ENCODE measurements at regions not wholly inside any gene's neighbourhood (a gene's known extent, or its start where the extent isn't known, plus 50 kb on each side); places are given as distances from the start of the nearest gene placed in this dataset.
"Not testable (repeated sequence)": the region's sequence is repeated elsewhere in the genome, so short reads cannot be mapped to it uniquely, and the experiment has no call there.

DNA sequence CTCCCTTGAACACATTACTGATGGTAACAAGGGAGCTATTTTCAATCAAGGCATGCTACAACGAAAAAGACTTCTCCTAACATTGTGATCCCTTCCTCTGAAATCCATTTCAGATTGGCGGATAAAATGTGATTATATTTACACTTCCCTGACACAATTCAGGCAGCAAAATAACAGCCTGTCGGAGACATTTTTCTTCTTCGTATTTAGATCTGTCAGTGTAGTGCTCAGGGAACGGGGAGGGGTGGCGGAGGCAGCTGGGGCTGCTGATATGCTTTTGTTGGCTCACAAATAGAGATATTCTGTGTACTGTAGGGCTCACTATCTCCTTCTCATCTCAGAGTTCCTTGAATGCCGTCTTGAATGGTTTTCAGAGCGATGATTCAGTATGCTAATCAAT lies 1261.7 kb upstream of the AUTS2 start:
- DNase-seq = no peak

DNA sequence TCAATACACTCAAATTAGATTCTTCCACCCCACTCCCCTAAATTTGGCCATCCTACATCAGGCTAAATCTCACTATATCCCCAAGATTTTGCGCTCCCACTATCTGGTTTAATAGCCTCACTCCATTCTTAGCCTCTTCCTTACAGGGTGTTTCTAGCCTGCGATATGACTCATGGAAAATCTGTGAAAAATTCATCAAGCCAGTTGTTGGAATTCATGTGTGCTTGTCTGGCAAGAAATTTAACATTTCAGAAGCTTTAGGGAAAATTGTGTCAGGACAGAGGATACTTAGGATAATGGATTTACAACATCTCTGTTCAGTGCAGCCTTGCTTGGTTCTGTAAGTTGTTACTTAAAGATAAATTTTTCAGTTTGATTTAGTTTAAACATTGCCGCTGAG lies 1249.9 kb upstream of the AUTS2 start:
- no peak for DNase-seq

DNA sequence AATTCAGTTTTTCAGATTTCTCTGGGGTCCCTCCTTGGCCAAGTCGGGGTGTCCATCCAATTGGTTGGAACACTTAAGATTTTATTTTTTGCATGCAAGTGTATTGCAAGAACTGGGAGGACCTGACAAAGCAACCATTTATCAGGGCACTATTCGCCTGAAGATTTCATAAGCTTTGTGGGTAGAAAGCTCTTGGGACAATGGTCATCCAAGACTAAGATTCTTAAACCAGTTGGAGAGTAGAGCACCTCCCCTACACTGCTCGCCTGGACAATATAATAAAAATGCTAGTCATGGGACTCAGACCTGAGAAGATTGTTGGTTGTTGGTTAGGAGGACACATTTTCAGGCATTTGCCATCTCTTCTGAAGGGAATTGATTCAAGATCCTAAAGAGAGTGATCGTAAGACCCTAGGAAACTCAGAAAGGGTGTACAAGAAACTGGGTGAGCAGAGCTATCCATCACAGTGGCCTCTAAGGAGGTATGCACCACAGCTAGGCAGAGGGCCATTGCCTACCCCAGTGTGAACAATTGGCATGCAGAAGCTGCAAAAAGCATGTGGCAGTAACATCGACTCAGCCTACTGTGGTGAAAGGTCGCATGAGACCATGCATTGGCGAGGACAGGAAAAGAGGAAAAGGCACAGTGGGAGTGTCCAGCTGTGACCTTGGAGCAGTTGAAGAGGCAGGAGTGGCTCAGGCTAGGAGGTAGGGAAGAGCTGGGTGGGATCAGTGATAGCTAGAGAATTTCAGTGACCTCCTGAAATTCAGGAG lies 1235.3 kb upstream of the AUTS2 start:
- no peak for DNase-seq

DNA sequence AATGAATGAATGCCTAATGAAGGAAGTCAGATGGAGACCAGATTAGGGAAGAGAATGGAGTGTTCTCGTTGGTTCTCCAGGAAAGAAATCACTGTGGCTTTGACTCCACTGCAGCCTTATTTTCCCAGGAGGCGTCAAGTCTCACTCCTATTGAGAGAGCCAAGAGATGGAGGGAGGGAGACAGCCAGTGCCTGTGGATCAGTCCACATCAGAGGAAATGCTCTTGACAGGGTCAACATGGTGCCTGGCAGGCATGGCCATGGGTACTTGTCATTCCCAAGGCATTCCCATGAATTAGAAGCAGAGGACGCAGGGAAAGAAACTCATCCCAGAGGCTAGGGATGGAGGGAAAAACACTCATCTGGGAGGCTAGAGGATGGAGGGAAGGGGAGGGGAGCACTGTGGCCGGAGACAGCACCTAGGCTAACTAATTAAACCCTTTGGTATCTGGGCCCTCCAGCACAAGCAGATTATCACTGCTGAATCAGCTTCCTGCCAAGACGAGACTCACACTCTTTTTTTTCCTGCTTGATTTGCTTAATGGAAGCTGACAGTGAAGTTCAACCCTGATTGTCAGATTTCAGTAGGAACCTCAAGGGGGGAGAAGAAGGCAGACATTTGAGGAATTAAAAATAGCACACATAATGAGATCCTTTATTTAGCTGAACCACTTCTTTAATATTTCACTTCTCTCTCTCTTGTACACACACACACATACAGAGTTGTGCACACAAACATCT lies 1233.2 kb upstream of the AUTS2 start:
- DNase-seq = no peak

DNA sequence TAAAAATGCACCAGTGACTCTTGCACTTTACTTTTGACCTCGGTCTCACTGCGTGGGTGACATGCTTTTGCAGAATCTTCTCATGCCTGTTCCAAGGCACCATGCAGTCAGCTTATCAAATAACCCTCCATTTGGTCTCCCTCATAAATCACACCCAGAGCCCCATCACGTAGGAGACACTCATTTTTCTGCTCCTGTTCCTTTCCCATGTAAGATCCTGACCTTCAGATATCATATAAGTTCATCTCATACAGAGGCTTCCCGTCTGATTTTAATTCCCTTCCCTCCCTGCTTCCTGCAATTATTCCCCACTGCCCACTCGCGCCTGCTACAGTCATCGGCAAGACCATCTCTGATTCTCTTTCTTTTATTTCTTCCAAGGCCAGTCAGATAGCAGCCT lies 1226.3 kb upstream of the AUTS2 start:
- DNase-seq = no peak

DNA sequence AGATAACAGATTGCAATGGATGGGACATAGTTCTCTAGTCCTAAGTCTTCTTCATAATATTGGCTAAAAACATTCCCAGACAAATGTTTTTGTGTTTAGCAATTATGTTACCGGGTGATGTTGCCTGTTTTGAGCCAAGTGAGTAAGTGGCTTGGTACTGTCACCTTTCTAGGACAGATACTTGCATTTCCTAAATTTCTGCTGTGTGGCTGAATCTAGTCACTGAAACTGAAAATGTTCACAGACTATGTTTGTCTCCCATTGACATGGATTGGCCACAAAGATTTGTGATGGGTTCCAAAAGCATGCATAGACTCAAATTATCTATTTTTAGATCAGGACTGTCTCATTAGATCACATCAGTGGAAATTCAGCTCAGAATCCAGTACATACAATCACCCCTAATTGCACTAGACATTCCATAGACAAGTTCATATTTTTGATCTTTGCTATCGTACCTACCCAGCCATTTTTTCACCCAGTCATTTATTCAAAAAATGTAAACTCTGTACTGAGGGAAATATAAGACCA lies 1222.1 kb upstream of the AUTS2 start:
- DNase-seq = no peak

DNA sequence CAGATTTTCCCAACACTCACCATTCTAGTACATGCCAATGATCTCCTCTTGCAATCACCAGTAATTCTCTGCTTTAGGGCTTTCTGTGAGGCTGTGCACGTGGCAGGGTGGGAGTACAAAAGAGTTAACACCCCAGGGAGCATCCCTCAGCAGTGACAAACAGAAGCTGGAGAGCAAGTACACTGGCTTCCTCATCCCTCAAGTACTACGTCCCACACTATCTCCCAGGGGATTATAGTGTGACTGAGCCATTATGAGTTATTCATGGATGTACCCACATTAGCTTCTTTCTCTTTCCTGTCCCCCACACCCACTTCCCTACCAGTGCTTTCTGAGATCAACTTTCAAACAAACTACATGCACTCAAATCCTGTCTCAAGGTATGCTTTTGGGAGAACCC lies 1216.5 kb upstream of the AUTS2 start:
- DNase-seq = no peak

DNA sequence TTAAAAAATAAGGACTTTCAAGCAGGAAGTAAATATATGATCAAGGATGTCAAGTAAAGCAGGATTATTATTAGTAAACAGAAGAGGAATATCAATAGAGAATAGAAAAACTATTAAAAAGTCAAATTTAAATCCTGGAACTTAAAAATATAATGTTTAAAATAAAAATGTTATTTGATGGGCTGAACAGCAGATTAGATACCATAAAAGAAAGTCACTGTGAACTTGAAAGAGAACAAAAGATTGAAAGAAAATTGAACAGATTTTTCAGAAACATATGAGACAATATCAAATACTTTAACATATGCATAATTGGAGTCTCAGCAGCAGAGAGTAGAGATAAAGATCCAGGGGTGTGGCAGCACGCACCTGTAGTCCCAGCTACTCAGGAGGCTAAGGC lies 1213.7 kb upstream of the AUTS2 start:
- DNase-seq = no peak

DNA sequence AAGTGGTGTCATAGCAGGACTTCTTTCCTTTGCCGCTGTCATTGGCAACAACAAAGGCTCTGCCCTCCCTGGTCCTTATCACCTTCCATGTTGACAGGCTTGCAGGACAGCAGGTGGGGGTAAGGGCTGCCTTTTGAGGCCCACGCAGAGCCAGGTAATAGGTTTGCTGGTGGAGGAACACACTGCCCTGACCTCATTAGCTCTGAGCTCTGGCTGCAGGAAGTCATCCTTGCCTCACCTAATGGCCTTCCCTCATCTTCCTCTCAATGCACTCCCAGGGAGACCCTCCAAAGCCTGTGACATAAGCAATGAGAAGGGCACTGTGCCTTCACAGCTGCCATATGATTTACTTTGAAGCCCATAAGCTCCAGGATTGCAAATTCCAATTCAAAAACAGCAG lies 1205.2 kb upstream of the AUTS2 start:
- no peak for DNase-seq

DNA sequence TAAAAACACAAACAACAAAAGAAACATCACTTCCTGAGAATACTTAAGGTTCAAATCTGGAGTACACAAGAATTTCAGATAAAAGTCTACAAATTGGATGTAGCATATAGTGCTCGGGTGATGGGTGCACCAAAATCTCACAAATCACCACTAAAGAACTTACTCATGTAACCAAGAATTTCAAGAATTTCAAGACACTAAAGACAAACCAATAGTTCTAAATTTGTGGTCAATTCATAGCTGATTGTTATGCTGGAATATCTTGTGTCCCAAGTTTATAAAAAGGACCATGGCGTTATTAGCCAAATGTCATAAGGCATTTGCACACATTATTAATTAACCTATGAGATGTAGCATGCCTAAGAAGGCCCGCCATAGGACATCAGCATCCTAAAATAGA lies 1204.1 kb upstream of the AUTS2 start:
- no peak for DNase-seq

DNA sequence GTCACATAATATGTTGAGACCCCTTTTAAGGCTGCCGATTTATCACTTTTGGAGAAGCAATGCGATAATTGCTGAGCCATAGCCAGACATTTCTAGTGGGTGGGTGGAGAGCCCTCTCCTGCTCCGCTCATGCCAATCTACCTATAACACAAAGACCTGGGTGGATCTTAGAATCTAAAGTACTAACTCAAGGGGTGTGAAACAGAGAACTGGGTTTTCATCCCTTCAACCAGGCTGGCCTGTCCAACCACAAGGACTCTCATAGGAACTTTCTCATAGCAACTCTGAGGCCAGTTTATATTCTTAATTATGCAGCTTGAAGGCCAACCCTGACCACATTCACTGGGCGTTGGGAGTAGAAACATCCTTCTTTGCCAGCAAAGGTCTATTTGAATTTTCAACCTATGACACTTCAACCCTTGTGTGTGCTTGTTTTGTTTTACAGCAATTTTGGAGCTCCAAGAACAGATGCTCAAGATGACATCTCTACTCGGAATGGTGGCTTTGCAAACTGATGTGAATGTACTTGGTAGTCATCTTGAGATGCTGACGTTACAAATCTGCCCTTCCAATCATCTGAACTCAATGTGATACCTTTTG lies 1198.2 kb upstream of the AUTS2 start:
- no peak for DNase-seq

DNA sequence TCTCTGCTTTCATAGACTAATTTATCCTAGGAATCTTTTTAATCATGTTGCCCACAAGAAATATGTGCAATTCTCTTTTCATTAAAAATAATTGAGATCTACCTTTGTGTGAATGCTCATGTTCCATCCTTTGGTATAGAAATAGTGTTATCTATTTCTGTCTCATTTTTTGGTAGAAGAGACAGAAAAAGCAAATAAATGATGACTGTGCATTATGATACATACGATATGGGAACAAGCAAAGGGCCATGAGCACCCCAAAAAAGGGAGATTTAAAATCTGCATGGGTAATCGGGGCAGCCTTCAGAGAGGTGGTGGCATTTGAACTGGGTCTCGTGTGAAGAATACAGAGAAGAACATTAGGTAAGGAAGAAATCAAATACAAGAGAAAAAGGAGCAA lies 1197.5 kb upstream of the AUTS2 start:
- DNase-seq = no peak

DNA sequence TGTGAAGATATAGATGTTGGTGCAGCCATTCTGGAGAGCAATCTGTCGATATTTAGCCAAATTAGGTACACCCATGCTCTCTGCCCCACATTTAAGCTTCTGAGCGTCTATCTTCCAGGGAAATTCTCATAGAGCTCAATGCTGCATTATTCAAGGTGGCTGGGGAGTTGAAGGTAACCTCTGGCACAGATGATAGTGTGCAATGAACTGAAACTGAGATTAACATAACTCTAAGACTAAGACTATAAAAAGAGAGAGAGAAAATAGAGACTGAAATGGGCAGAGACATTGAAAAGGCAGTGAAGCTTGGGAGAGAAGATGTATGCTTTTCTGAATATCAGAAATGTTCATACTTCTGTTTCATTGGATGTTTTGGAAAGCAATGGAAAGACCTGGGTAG lies 1197.0 kb upstream of the AUTS2 start:
- DNase-seq = no peak

DNA sequence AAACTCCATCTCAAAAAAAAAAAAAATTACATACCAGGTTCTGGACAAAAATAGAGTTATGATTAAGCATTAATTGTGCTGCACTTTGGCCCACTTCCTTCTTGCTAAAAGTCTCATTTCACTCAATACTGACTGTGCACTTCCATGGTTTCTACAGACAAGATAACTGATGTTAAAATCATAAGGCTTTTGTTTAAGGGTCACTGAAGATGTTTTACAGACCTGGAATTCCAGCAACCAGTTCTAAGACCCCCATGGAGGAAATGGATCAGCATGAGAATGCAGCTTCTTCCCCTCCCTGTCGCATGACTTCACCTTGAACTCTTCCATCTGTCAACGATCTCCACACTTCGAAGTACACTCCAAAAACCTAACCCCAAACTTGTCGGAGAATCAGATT lies 1191.8 kb upstream of the AUTS2 start:
- no peak for DNase-seq

DNA sequence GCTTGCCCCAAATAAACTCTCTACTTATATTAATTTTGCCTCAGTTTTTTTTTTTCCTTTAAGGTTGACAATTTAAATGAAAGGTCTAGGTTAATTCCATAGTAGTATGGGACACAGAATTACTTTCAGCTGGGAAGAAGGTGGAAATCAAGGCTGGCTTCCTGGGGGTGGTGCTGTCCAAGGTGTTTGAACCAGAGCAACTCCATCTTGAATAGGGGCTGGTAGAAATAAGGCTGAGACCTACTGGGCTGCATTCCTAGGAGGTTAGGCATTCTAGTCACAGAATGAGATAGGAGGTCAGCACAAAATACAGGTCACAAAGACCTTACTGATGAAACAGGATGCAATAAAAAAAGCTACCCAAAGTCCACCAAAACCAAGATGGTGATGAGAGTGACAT lies 1190.8 kb upstream of the AUTS2 start:
- no peak for DNase-seq

DNA sequence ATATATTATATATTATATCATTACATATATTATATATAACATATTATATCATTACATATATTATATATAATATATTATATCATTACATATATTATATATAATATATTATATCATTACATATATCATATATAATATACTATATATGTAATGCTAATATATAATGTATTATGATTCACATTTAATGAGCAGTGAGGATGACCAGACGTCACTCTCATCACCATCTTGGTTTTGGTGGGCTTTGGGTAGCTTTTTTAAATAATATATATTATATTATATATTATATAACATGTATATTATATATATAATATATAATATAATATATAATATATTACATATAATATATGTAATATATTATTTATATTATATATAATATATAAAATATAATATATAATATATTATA lies 1189.4 kb upstream of the AUTS2 start:
- DNase-seq = no peak

DNA sequence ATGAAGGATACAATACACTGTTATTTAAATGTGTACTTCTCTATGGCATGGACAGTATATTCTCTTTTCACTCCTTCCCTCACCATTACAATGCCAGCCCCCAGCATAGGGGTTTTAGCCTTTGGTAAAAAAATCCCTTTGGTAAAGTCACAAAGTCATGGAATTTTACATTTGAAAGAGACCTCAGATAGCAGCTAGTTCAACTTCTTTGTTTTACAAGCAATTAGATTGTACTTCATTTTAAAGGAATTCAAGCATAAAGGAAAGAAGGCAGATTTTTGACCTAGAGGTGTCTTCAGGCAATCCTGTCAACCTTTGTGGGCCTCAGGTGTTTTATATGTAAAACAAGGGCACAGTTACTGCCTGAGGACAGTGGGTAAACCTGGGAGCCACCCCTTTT lies 1188.4 kb upstream of the AUTS2 start:
- no peak for DNase-seq

DNA sequence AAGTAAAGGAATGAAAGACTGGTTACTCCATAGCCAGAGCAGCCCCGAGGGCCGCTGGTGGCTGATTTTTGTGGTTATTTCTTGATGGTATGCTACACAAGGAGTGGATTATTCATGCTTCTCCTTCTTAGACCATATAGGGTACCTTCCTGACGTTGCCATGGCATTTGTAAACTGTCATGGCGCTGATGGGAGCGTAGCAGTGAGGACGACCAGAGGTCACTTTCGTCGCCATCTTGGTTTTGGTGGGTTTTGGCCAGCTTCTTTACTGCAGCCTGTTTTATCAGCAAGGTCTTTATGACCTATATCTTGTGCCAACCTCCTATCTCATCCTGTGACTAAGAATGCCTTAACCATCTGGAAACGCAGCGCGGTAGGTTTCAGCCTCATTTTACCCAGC lies 1187.6 kb upstream of the AUTS2 start:
- DNase-seq = not testable (repeated sequence)

DNA sequence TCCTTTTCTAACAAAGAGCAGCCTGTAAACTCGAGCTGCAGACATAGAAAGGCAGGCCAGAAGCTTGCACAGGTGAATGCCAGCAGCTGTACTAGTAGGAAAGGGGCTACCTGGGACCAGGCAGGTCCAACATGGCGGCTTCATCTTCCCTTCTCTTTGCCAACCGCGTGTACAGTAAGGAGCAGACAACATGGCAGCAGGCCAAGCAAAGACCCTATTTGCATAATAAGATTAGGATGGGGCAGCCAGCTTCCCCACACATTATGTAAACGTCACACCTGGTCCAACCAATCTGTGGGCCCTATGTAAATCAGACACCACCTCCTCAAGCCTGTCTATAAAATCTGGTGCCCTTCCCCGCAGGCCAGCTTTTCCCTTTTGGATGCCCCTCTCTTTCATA lies 1186.5 kb upstream of the AUTS2 start:
- no peak for DNase-seq

DNA sequence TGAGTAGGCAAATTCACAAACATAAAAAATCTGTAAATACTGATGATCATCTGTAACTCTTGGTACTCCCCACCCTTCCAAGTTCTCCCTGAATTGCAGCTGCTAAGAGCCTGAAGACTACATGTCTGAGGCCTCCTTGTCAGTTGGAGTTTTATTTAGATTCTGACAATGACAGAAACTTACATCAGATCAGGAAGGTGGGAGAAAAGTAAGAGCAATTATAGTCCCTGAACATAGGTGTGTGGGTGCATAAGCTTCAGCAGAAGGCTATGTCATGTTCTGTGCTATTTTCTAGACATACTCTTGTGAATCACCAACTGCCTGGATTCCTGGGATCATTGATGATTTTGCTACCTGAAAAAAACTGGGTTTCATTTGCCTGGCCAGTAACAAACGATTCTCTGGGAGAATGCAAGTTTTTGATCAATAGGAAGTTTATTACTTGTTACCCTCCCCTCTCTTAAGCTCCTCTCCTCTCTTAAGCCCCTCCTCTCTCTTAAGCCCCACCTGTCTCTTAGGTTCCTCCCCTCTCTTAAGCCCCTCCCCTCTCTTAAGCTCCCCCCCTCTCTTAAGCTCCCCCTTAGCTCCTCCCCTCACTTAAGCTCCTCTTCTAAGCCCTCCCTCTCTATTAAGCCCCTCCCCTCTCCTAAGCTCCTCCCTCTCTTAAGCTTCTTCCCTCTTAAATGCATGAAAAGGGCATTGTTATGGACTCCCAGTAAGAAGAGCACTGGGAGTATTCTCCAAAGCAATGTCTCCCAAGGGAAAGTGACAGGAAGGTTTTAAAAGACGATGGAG lies 1183.4 kb upstream of the AUTS2 start:
- DNase-seq = no peak

DNA sequence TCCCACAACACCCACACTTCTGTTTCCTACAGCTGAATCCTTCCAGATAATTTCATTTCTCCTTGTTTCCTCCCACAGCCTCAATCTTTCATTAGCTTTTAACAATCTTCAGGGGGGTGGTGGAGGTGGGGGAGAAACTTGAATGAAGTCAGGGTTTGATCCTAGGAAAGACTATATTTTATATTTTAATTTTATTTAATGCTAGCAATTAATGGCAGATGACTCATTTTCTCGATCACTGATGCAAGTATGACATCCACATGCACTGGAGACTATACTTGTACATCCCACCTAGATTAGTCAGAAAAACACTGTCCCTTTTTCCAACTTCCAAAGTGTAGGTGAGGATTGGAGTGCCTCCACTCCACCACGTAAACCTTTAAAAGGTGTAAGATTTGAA lies 1181.3 kb upstream of the AUTS2 start:
- no peak for DNase-seq

DNA sequence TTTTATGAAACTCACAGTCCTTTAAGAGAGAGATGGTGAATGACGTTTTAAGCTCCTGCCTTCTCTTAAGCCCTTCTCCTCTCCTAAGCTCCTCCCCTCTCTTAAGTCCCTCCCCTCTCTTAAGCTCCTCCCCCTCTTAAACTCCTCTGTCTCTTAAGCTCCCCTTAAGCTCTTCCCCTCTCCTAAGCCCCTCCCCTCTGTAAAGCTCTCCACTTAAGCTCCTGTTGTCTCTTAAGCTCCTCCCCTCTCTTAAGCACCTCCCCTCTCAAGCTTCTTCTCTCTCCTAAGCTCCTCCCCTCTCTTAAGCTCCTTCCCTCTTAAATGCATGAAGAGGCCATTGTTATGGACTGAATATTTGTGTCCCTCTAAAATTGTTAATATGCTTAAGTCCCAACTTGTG lies 1180.6 kb upstream of the AUTS2 start:
- DNase-seq = no peak
